ENCODE measurements at regions not wholly inside any gene's neighbourhood (a gene's known extent, or its start where the extent isn't known, plus 50 kb on each side); places are given as distances from the start of the nearest gene placed in this dataset.

DNA sequence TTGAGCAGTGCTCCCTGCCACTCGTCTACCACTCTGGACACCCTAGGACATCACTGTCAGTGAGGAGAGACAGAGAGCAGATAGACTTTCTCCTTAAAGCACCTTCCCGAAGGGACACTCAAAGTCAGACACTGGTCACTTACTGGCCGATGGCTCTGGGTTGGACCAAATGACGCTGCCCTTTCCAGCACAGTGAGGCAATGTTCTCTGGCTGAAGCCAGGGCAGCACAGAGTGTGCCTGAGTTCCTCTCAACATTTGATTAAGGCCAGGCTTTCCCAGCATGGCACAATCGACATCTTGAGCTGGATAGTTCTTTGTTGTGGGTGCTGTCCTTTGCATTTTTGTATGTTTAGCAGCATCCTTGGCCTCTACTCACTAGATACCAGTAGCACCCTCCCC is 206.2 kb downstream of the CSNK2A3 start:
- DNase-seq (ENCODE audit: low read depth), result no peak

DNA sequence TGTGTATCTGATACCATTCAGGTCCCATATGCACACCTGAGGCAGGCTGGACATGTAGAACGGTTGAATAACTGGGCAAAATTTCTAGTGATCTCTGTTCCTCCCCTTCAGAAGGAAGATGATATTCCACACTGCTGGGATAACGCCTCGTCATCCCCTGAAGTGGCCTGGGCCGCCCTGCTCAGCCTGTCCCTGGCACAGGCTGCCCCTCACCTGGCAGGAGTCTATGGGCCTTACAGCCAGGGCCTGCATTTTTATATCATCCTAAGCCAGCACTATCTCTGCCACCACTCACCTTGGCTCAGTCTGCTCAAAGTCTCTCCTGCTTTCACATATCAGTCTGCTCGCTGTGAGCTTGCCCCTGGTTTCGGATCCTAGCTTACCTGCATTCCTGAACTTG is 209.2 kb downstream of the CSNK2A3 start:
- H3K4me3 ChIP-seq (ENCODE audit: low read depth, low read length), result no peak overlapping the region
- DNase-seq (ENCODE audit: low read depth), result no peak

More for the DNA sequence above, 206.2 kb downstream of the CSNK2A3 start:
- H3K4me3 ChIP-seq (ENCODE audit: low read depth, low read length), result no peak overlapping the region

DNA sequence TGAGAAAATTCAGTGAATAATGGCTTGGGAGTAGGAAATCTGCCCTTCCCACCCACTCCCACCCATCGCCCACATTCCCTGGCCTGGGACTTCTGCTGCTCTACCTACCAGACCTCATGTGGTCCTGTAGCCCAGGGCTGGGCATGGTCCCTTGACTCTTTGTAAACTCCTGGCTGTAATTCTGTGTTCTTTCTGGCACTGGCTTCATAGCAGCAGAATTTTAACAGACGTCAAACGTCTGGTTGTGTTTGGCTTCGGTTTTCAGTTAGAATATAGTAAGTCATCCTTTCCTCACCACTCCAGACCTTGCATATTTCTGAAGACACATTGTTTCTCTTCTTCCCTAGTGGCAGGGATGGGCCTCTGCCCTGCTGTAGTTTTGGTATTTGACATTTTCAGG is 210.6 kb downstream of the CSNK2A3 start:
- DNase-seq (ENCODE audit: low read depth), result no peak
- no peak overlapping the region for H3K4me3 ChIP-seq (ENCODE audit: low read depth, low read length)

DNA sequence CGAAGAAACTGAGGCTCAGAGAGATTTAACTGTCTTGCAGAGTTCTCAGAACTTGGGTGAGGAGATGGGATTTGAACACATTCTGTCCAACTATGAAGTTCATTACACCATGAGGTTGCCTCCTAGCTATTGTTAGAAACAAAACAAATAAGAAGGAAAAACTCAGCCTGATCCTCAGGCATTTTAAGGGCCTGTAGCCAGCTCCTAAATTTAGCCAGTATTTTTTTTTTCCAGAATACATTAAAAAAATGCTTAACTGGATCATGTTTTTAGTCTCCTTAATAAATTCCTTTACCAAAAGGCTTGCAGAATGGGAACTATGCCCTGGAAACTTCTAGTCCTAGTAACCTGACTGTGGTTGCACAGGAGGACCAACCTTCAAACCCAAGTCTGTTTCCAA is 212.0 kb downstream of the CSNK2A3 start:
- no peak overlapping the region for H3K4me3 ChIP-seq (ENCODE audit: low read depth, low read length)
- no peak for DNase-seq (ENCODE audit: low read depth)

DNA sequence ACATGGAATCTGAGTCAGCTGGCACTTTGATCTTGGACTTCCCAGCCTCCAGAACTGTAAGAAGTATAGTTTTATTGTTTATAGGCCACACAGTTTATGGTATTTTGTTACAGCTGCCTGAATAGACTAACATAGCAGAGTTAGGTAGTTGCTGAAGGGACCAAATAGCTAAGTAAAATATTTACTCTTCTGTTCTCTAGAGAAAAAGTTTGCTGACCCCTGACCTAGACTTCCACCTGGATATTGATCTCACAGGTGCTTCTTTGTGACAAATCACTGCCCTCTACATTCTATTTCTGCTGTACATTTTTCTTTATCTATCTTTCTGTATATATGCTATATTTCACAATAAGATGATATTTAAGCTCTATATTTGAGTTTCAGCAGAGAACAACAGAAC is 212.5 kb downstream of the CSNK2A3 start:
- no peak for DNase-seq (ENCODE audit: low read depth)
- no peak overlapping the region for H3K4me3 ChIP-seq (ENCODE audit: low read depth, low read length)

DNA sequence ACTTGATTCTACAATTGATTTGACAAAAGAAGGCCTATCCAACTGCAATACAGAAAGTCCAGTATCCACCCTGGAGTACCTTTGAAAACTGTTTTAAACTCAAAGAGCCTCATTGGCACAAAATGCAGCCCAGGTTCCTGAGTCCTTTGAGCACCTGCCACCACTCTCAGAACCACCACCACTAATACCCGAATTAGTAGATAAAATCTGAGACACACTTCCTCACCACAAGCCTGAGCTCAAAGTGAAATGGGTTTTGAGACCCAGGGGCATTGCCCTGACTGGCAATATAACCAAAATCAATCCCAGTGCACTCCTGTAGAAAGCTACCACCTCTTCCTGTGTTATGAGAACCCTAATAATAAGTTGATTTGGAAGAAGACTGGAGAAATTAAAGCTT is 215.7 kb downstream of the CSNK2A3 start:
- no peak overlapping the region for H3K4me3 ChIP-seq (ENCODE audit: low read depth, low read length)
- DNase-seq (ENCODE audit: low read depth), result no peak

DNA sequence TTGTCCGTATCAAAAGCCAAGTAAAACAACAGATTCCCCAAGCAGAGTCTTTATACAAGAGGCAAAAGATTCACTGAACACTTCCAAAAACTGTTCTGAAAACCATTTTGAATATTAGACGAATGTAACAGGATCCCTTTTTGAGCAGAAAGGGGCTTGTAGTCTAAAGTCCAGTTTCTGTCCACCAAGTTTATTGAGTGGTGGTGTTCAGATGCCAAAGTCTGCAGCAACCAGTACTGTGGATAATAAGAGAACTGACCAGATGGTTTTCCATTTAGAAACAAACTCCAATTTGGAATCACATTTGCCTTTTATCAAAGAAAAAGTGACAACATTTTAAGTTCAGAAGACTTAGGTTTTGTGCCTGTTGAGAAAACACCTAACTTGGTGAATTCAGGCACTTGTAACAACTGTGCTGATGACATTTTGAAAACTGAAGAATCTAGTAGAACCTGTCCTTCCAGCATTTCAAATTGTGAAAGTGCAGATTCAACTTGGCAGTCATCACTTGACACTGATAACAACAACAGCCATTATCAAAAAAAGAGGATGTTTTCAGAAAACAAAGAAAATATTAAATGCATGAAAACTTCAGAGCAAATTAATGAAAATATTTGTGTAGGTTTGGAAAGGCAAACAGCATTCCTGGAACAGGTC is 217.1 kb downstream of the CSNK2A3 start:
- no peak for DNase-seq (ENCODE audit: low read depth)
- H3K4me3 ChIP-seq (ENCODE audit: low read depth, low read length), result no peak overlapping the region

DNA sequence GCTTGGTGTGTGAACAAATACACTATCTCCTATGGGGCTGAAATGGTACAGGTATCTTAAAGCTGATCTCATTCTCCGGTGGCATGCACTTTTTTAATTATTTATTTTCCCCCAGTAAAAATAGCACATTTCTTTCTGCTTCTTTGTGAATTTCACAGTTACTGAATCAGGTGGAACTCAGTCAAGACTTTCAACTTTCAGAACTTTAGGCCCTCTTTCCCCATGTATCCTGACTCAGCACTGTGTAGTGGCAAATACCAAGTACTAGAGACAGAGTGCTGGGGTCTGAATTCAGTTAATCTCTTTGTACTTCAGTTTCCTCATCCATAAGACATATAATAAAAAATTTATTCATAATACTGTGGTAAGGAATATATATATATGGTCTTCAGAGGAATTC is 223.9 kb downstream of the CSNK2A3 start:
- no peak overlapping the region for H3K4me3 ChIP-seq (ENCODE audit: low read depth, low read length)
- no peak for DNase-seq (ENCODE audit: low read depth)

DNA sequence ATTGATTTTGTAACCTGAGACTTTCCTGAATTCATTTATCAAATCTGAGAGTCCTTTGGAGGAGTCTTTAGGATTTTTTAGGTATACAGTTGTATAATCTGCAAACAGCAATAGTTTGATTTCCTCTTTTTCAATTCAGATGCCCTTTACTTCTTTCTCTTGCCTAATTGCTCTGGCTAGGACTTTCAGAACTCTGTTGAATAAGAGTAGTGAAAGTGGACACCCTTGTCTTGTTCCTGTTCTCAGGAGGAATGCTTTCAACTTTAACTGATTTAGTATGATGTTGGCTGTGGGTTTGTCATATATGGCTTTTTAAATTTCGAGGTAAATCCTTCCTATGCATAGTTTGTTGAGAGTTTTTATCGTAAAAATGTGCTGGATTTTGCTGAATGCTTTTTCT is 227.4 kb downstream of the CSNK2A3 start:
- H3K4me3 ChIP-seq (ENCODE audit: low read depth, low read length), result no peak overlapping the region
- no peak for DNase-seq (ENCODE audit: low read depth)

DNA sequence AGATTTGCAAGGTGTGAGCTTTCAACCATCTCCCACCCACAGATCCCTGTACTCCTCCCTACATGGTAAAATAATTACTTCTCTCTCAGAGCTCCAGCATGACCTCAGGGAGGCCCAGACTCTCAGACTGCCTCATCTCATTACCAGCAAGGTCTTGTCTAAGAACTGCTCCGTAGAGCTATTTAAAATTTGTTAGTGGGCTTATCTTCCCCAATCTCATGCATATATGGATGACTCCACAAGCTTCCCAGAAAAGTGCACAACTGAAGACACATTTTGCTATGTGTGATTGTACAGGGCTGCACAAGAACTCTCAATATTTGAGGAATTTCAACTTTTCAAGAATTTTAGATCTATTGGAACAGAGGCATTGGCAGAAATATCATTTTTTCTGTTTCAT is 230.3 kb downstream of the CSNK2A3 start:
- H3K4me3 ChIP-seq (ENCODE audit: low read depth, low read length), result no peak overlapping the region

DNA sequence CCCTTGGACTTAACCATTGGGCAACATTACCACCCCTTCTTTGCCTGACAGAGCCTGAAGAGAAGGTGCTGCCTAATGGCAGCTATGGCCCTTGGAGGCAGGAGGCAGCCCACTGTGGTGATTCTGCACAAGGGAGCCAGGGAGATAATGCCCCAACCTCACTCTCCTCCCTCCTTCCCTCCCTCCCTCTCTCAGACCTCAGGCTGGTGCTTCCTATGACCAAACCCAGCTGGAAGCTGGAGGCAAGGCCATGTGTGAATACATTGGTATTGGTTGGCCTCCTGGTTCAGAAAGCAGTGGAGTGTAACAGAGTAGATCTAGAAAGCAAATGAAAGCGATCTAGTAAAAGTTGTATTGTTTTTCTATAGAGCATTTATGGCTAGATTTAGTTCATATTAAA is 233.1 kb downstream of the CSNK2A3 start:
- DNase-seq (ENCODE audit: low read depth), result no peak
- no peak overlapping the region for H3K4me3 ChIP-seq (ENCODE audit: low read depth, low read length)

More for the DNA sequence above, 230.3 kb downstream of the CSNK2A3 start:
- DNase-seq (ENCODE audit: low read depth), result no peak

DNA sequence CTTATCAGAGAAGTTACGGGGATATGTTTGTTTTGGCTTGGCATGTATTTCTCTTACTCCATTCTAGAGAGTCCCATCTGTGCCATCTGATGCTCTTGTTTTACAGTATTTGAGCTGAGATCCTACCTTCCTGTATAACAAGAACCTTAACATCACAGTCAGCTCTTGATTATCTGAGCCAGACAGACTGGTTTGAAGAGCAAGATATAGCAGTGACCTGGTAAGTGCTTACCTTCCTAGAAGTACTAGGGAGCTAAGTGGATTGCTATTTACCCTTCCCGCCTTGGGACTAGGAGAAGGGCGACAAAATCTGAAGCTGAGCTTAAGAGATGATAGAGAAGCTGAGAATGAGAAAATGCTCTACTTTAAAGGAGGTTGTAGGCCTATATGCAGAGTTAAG is 235.3 kb downstream of the CSNK2A3 start:
- no peak for DNase-seq (ENCODE audit: low read depth)

DNA sequence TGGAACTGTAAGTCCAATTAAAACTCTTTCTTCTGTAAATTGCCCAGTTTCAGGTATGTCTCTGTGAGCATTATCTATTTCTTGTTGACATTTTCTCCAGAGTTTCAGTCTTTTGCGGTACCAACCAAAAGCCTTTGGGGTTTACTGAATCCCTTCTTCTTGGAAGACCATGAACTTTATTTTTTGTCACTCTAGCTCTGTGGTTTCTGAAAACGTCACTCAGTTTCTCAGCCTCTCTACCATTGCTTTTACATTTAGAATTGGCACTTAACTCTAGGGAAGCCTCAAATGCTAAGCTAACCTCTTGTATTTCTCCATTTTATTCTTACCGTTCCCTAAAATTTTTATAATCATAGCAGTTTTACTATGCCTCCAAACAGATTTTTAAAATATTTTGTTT is 237.6 kb downstream of the CSNK2A3 start:
- DNase-seq (ENCODE audit: low read depth), result no peak
- no peak overlapping the region for H3K4me3 ChIP-seq (ENCODE audit: low read depth, low read length)

More for the DNA sequence above, 235.3 kb downstream of the CSNK2A3 start:
- H3K4me3 ChIP-seq (ENCODE audit: low read depth, low read length), result no peak overlapping the region

DNA sequence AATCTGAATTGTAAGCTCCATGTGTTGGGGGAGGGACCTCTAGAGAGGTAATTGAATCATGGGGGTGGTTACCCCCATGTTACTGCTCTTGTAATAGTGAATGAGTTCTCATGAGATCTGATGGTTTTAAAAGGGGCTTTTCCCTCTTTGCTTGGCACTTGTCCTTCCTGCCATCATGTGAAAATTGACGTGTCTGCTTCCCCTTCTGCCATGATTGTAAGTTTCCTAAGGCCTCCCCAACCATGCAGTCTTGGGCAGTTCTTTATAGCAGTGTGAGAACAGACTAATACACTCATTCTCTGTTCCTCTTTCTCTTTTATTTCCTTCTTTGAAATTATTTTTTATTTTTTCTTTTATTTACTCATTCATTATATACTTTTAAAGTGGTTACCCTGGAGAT is 239.4 kb downstream of the CSNK2A3 start:
- no peak overlapping the region for H3K4me3 ChIP-seq (ENCODE audit: low read depth, low read length)
- no peak for DNase-seq (ENCODE audit: low read depth)

DNA sequence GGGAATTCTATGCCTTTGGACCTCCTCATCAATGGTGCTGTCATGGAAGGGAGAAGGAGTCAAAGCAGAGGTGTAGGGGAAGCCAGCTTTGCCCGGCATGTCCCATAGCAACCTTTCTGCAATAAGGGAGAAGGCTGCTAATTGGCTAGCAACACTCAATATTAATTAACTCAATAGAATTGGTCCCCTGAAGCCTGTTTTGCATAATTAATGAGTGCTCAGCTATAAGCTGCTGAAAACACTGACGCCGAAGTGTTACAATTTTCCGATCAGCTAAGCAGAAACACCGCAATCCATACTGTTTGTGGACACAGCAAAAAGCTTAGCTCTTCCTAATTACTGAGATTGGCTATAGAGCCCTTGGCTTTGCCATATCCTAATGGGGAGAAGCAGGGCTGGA is 245.0 kb downstream of the CSNK2A3 start:
- no peak overlapping the region for H3K4me3 ChIP-seq (ENCODE audit: low read depth, low read length)
- DNase-seq (ENCODE audit: low read depth), result no peak

DNA sequence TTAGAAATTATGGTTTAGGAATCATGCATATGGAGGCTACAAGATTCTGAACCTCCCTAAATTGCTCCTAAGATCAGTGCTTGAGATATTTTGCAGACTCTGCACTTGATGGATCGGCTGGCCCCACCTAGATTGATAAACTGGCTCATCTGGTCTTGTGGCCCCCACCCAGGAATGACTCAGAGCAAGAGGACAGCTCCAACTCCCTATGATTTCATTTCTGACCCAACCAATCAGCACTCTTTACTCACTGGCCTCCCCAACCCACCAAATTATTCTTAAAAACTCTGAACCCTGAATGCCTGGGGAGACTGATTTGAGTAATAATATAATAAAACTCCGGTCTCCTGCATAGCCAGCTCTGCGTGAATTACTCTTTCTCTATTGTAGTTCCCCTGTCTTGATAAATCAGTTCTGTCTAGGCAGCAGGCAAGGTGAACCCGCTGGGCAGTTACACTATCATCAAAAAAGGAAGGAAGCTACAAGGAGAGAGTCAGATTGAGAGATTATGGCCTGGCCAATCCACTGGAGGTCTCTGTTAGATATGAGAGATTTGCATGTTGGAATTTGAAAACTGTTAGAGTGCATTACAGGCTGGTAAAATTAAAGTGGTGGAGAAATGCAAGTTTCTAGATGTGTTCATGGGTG is 245.8 kb downstream of the CSNK2A3 start:
- DNase-seq (ENCODE audit: low read depth), result no peak
- no peak overlapping the region for H3K4me3 ChIP-seq (ENCODE audit: low read depth, low read length)

DNA sequence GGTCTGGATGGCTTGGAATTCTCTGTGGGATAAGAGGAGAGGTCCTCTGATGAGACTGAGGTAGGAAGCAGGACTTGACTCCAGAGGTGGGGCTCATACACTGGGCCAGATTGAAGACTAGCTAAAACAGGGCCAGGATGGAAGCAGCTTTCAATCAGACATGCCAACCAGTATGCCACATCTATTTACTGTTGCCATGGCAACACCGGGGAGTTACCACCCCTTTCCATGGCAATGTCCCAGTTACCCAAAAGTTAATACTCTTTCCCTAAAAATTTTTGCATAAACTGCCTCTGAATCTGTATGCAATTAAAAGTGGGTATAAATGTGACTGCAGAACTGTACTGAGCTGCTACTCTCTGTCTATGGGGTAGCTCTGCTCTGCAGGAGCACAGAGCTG is 247.5 kb upstream of the ZBED5 start:
- no peak for DNase-seq (ENCODE audit: low read depth)
- H3K4me3 ChIP-seq (ENCODE audit: low read depth, low read length), result no peak overlapping the region

DNA sequence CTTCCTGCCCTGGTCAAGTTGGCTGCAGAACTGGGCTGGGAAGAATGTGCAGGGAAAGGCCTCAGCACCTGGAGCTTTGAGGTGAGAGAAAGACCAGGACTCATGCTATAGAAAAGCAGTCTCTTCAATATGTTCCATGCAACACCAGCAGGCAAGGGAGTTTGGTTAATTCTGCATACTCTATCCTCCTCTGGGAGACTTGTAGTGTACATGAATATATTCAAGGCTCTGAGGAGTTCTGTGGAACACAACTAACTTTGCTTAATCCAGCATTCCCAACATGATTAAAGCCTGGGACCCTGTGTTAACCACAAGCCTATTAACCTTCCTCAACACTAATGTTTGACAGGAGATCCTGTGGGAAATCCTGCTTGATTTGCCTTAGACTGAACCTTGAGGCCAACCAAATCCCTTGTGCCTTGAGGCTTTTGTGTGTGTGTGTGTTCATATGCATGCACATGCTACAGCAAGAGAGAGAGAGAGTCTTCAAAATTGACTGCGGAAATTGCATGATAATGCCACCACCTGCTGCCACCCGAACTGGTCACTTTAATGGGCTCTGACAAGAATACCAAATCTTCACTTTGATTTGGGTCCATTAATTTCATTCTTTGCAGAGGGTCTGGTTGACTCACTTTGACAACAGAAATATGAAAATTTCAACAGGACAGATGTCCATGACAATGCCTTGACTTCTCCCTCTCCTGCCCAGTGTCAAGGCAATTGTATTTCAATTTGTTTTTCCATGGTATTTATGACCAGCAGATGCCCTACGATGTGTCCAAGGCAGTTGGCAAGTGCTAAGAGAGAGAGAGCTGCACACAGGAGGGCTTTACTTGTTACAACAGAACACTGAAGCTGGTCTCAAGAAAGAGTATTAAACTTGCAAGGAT is 238.2 kb upstream of the ZBED5 start:
- no peak for DNase-seq (ENCODE audit: low read depth)
- no peak overlapping the region for H3K4me3 ChIP-seq (ENCODE audit: low read depth, low read length)

DNA sequence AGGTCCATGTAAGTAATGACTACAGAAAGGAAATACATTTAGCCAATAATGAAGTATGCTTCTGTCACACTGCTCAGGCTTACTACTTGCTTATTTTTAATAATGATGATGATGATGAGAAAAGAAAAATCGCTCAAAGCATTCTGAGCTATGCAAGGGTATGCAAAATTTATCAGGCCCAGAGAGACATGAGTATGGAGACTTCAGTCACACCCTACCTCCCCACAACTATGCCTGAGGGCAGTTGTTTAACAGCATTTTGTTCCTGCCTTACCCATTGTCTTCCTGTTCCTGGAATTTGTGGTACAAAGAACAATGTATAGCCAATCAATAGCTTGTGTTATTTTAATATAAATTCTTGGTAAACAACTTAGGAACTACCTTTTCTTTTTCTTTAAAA is 232.6 kb upstream of the ZBED5 start:
- DNase-seq (ENCODE audit: low read depth), result no peak
- no peak overlapping the region for H3K4me3 ChIP-seq (ENCODE audit: low read depth, low read length)

DNA sequence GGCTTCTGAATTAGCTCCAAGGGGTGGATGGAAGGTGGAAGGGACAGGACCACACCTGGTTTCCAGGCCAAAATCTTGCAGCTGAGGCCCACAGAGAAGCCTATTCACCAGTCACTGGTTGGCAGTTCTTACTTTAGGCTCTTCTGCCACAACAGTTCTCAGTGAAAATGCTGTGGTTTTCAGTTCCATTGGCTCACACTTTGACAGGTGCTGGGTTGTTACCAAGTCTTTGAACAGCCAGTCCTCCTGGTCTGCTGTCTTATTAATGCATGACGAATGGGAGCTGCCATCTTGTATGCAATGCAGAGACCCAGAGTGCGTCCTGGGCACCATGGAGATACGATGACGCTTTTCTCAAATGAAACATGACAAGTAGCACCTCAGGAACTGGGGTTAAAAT is 232.0 kb upstream of the ZBED5 start:
- DNase-seq (ENCODE audit: low read depth), result no peak

DNA sequence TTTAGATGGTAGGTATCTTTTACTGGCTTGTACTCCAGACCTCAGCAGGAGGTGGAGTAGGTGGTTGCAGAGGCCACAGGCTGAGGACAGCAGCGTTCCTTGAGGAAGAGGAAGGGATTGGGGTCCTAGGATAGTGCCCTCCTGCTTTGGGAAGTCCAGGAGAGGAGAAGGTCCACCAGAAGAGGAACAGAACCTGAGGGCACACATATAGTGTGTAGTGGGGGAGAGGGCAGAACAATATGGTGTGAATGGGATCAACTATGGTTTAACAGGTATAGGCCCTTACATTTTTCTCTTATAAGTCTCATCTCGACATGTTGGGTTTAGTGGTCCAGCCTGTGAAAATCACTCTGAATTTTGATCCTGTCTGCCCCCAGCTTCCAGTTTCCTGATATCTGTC is 229.1 kb upstream of the ZBED5 start:
- no peak for DNase-seq (ENCODE audit: low read depth)
- H3K4me3 ChIP-seq (ENCODE audit: low read depth, low read length), result no peak overlapping the region

More for the DNA sequence above, 232.0 kb upstream of the ZBED5 start:
- no peak overlapping the region for H3K4me3 ChIP-seq (ENCODE audit: low read depth, low read length)
